Suppressor macrophage treated with lipopolysaccharide for 1 hour (primary cell): ENCODE measurements at regions not wholly inside any gene's neighbourhood (a gene's known extent, or its start where the extent isn't known, plus 50 kb on each side); places are given as distances from the start of the nearest gene placed in this dataset.
"Not testable (repeated sequence)": the region's sequence is repeated elsewhere in the genome, so short reads cannot be mapped to it uniquely, and the experiment has no call there.

Experiments
- DNase-seq, 3 donors: peaks; one replicate each; pipeline ENCODE4 v3.0.0-alpha.2; 2020 to 2022

- DNase-seq: no peak
These were observed 123.8 kb upstream of the RORB start for GRCh38 chr9:74373348-74373747.

GRCh38 chr9:74379718-74380117, 117.4 kb upstream of the RORB start:
- DNase-seq: peak in 1 of 3 donors; percentile 1

- DNase-seq: no peak
These were observed 105.3 kb upstream of the RORB start for GRCh38 chr9:74391816-74392215.

GRCh38 chr9:74403581-74403980, 93.6 kb upstream of the RORB start:
- DNase-seq: no peak

- DNase-seq: no peak
These were observed 92.5 kb upstream of the RORB start for GRCh38 chr9:74404620-74405019.

GRCh38 chr9:74407166-74407565, 90.0 kb upstream of the RORB start:
- DNase-seq: no peak

- no peak for DNase-seq
These were observed 84.7 kb upstream of the RORB start for GRCh38 chr9:74412236-74412979.

- DNase-seq: no peak
These were observed 83.3 kb upstream of the RORB start for GRCh38 chr9:74413876-74414275.

- DNase-seq: no peak
These were observed 82.8 kb upstream of the RORB start for GRCh38 chr9:74414325-74414724.

- no peak for DNase-seq
These were observed 81.1 kb upstream of the RORB start for GRCh38 chr9:74415995-74416394.

GRCh38 chr9:74424488-74424887, 72.6 kb upstream of the RORB start:
- not testable (repeated sequence) for DNase-seq

GRCh38 chr9:74431467-74431866, 65.7 kb upstream of the RORB start:
- no peak for DNase-seq

- peak in 1 of 3 donors; percentile 4 for DNase-seq
These were observed 53.9 kb upstream of the RORB start for GRCh38 chr9:74443036-74443750.

- no peak for DNase-seq
These were observed 52.8 kb upstream of the RORB start for GRCh38 chr9:74444369-74444768.
